Stimulated activated CD4-positive, alpha-beta T cell treated with anti-CD3 and anti-CD28 coated beads, TNF-alpha, amount 100 ng/mL, for 1 hour (primary cell): ENCODE measurements at regions not wholly inside any gene's neighbourhood (a gene's known extent, or its start where the extent isn't known, plus 50 kb on each side); places are given as distances from the start of the nearest gene placed in this dataset.

ENCODE experiments used
- DNase-seq, 3 donors: peaks; one replicate each; pipeline ENCODE4 v3.0.0-alpha.2; 2020; ENCODE audit warnings: low read depth in 3 of 3, low spot score in 1 of 3

GRCh38 chr2:60296219-60296955, 257.1 kb downstream of the BCL11A start:
- no peak for DNase-seq

GRCh38 chr2:60295636-60295962, 257.9 kb downstream of the BCL11A start:
- no peak for DNase-seq

DNA sequence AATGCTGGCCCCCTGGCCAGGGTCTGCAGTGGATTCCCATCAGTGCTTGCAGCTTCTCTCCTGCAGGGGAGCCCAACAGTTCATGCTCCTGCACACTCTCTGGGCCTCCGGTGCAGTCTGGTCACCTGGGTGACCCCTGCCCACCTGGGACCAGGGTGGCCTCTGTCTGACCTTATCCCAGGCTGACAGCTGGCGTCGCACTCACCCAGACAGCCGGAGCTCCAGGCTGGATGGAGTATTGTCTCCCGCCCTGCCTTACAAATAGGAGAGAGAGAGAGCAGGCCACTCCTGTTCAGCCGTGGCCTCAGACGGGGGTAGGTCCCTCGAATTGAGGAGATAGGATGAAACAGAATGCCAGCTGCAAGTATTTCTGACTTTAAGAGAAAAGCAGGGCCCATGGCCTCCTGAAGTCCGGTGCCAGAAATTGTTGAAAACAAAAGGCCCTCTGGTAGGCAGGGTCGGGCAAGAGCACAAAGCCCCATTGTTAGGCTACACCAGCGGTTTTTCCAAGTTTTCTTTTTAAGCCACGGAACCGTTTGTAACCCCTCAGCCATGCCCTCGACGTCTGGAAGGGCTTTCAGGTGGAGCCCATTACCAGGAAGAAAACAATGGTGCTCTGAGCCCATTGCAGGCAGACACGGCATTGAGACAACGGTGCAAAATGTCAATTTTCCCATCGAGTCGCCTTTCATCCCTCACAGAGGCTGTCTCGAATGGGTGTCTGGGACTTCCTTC, 258.4 kb downstream of the BCL11A start:
- no peak for DNase-seq

GRCh38 chr2:60292242-60292641, 261.2 kb downstream of the BCL11A start:
- DNase-seq = no peak

DNA sequence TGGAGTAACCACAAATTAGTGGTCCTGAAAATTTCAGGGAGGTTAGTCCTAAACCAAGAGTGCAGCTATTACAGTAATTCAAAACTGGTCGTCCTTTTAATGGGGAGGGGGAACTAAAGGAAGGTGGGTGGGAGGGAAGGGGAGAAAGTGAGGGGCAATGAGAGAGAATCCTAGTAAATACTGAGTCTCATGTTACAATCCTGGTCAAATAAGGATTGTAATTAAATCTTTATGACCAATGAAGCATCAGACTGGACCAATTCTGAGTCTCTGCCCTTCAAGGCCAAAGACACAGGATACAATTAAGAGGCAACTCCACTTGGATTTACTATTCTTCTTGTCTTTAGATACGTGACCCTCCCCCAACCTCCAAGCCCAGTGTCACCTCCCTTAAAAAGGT, 262.9 kb downstream of the BCL11A start:
- no peak for DNase-seq

DNA sequence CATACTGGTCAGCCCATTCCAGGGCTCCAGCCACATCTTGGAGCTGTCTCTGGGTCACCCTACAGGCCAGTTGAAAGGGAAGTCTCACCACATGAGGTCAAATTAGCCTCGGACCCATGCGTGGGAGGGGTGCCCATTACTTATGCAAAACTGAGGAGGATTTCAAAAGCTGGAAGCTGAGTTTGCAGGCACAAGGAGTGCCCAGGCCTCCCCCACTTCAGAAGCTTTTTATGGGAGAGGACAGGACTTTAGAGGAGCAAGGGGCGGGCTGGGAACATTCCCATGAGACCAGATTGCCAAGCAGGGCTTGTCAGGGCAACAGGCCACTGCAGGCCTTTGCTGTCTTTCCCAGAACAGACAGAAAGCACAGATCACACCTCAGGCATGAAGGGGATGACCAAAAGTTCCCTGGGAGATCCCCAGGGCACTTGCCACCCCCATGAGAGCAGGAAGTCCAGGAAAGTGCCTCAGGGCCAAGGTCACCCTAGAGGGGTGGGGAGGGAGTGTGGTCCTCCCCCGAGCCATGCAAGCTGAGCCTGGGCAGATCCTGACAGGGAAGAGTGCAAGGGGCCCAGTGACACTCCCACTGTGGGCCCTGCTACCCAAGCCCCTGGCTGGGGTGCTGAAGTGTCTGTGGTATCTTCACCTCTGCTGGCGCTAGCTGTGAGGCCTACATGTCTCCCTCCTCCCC, 267.7 kb downstream of the BCL11A start:
- DNase-seq = no peak

GRCh38 chr2:60283626-60284025, 269.8 kb downstream of the BCL11A start:
- no peak for DNase-seq

DNA sequence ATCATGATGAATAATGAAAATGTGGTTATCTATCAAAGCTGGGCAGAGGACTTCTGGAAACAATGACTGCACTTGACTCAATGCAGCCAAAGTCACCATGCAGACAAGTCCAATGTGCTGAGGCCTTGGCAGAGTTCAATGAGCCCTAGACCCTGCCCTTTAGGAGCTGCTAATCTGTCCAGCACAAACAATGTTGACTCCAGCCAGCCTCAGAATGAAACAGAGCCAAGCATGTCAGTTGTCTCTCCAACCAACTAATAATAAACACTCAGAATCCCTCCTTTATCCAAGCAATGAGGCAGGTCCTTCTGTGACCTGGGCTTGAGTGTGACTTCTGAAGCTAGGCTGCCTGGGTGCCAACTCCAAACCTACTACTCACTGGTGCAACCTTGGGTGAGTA, 270.6 kb downstream of the BCL11A start:
- no peak for DNase-seq

- no peak for DNase-seq
These were observed 271.7 kb downstream of the BCL11A start for GRCh38 chr2:60281730-60282129.

DNA sequence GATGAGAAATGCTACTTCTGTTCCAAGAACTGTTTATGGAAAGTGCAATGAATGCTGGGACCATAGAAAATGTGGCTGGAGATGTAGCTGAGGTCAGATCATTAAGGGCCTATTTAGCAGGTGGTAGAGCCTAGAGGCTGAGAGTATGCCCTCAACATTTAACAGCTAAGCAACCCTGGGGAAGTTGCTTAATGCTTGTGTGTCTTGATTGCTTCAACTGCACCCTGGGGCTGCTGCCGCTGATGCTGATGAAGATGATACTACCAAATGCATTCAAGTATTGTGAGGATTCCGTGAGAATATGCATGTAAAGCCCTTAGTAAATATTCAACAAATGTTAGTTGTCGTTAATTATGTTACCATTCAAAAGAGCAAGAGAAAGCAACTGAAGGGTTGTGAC, 273.2 kb downstream of the BCL11A start:
- no peak for DNase-seq

DNA sequence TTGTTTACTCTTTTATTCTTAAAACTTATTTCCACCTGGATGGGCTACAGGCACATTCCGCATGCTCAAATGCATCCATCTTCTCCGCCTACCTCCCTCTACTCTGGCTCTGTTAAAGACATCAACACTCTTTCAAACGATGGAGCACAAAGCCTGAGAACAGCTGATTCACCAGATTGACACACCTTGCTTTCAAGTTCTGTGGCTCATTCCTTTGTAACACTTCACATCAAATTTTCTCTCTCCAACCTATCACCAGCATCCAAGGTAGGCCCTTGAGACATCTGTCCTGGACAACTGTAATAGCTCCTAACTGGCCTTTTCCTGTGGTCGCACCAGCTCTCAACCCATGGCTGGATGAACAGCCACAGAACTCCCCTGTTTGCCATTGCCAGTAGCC, 274.5 kb downstream of the BCL11A start:
- DNase-seq = no peak

GRCh38 chr2:60275958-60276357, 277.5 kb downstream of the BCL11A start:
- DNase-seq = no peak

DNA sequence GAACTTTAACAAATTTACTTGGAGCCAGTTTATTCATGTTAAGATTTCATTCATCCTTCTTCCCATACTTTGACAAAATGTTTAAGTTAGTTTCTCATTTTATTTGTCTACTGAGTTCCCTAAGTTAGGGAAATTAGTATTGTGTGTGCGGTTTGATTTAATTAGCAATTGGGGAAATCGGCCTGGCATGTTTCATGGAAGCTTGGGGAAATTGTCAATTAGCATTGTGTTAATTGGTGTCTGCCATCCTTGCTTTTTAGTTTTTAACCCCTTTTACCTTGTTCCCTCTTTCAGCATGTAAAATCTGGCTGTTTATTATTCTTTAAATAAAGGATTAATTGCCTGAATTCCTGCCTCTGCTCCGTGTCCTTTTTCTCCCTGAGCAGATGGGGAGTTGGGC, 279.6 kb downstream of the BCL11A start:
- DNase-seq = no peak

- DNase-seq = no peak
These were observed 281.7 kb downstream of the BCL11A start for GRCh38 chr2:60271713-60272112.

- DNase-seq = no peak
These were observed 282.3 kb downstream of the BCL11A start for GRCh38 chr2:60271131-60271530.

- DNase-seq = no peak
These were observed 284.8 kb downstream of the BCL11A start for GRCh38 chr2:60268661-60269060.

- DNase-seq = no peak
These were observed 285.4 kb downstream of the BCL11A start for GRCh38 chr2:60268032-60268431.

- no peak for DNase-seq
These were observed 286.3 kb downstream of the BCL11A start for GRCh38 chr2:60267122-60267521.

DNA sequence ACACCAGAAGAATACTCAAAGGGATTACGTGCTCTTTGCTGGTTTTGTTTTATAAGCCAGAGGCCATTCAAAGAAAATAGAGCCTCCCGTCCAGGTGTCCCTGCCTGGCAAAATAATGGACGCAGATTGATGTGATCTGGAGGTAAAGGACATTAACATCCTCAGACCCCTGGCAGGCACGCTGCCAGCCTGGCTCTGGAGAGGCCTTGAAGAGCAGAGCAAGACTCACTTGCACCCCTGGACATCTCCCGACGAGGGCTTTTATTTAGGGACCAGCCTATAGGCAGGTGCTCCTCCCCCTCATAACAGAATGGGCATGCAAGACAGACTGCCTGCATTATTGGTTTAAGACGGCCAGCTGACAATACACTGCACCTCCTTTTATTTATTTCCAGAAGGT, 291.3 kb downstream of the BCL11A start:
- DNase-seq = no peak

- no peak for DNase-seq
These were observed 292.7 kb downstream of the BCL11A start for GRCh38 chr2:60260639-60261296.

DNA sequence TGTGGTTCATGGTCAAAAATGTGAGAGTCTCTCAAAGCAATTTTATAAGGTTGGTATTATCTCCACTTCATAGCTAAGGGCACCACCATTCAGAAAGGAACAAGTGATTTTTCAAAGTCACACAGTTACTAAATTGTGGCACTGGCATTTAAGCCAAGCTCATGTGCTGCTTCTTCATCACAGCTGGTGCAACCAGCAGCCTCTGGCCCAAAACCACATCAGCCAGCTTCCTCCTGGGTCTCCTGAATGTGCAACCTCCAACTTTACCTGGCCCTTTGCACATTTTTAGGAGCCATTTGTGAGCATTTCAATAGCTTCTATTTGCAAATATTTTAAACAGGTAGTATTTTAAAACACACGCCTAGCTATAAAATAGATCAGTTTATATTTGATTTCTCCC, 293.7 kb downstream of the BCL11A start:
- DNase-seq = no peak
